NCI-H2196 (cell line): ENCODE measurements at regions not wholly inside any gene's neighbourhood (a gene's known extent, or its start where the extent isn't known, plus 50 kb on each side); places are given as distances from the start of the nearest gene placed in this dataset.

Experiments
- DNase-seq: peaks from one replicate; lab custom pipeline; 2025; ENCODE audit not compliant: unreplicated experiment; lab: John Stamatoyannopoulos, UW

- no peak for DNase-seq
Measured at GRCh38 chr6:40726853-40727252, 139.7 kb upstream of the LRFN2 start.

- DNase-seq: no peak
Measured at GRCh38 chr6:40725390-40725789, 138.2 kb upstream of the LRFN2 start.

DNA sequence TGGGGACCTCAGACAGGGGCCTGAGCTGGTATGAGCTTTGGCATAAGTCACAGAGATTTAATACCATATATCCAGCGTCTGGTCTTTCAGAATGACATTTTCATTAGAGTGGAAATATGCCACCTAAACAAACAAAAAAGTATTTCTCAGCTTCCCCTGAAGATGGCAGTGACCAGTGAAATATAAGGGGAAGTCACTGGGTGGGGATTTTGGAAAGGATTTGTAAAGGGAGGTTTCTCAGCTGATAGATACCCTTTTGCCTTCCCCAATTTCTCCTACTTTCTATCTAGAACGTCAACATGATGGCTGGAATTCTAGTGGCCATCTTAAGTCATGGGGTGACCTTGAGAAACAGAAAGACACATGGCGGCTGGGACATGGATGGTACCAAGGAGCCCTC is 137.7 kb upstream of the LRFN2 start:
- no peak for DNase-seq

- DNase-seq: no peak
Measured at GRCh38 chr6:40723967-40724366, 136.8 kb upstream of the LRFN2 start.

DNA sequence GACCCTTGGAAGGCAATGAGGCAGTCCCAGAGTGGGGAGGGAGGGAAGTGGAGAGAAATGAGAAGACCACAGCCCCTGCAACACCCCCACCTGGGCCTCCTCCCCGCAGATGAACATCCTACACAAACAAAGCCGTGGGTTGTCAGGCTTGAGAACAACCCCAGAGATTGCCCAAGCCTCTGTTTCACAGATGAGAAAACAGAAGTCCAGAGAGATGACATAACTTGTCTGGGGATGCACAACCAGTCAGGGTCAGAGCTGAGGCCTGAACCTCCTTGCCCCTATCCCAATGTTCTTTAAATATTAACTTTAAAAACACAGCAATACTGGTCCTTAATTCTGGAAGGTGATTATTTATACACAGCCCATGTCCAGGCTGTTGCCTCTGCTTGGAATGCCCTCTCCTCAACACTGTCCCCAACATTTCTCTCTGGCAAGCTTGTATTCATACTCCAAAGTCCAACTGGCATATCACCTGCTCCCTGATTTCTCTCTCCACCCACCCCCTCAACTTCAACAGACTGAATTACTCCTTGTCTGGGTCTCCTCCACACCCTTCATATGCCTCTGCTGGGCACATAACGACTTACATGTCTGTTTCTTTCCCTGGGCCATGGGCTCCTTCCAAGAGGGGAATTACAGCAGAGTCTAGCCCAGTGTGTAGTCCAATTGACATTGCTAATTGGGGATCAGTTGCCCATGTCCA is 135.5 kb upstream of the LRFN2 start:
- no peak for DNase-seq

- no peak for DNase-seq
Measured at GRCh38 chr6:40722091-40722490, 134.9 kb upstream of the LRFN2 start.

- no peak for DNase-seq
Measured at GRCh38 chr6:40721271-40721952, 134.2 kb upstream of the LRFN2 start.

- no peak for DNase-seq
Measured at GRCh38 chr6:40720375-40720748, 133.2 kb upstream of the LRFN2 start.

DNA sequence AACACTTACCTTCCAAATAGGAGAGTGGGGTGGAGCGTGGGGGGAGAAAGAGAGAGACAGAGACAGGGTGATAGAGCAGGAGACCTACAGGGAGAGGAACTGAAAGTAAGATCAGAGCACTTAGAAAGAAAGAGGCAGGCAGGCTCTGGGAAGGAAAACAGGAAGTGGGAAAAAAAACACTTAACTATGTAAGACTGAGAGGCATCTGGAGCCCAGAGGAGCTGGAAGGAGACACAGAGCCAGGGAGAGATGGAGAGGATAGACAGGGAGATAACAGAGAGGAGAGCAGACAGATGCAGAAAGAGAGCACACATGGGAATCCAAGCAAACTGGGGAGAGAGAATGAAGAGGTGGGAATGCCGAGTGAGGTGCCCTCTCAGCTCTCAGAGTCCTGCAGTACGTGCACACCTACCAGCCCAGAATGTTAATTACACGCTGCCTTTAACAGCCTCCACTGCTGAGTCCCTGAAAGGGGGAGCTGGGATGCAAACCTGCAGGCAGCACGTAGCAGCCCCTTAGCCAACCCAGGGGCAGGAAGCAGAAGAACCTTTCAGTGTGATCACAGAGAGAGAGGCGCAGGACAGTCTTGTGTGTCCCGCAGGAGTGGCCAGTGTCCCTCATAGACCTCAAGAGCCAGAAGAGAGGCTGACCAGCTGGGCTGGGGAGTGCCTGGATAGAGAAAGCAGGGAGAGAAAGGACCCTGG is 132.7 kb upstream of the LRFN2 start:
- no peak for DNase-seq

DNA sequence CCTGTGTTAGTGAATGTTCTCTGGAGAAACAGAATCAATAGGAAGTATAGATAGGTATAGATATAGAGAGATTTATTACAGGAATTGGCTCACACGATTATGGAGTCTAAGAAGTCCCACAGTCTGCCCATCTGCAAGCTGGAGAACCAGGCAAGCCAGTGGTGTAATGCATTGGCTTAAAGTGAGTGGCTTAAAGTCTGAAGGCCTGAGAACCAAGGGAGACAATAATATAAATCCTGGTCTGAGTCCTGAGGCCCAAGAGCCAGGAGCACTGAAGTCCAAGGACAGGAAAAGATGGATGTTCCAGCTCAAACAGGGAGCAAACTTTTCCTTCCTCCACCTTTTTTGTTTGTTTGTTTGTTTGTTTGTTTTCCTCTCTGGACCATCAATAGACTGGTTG is 131.2 kb upstream of the LRFN2 start:
- no peak for DNase-seq

DNA sequence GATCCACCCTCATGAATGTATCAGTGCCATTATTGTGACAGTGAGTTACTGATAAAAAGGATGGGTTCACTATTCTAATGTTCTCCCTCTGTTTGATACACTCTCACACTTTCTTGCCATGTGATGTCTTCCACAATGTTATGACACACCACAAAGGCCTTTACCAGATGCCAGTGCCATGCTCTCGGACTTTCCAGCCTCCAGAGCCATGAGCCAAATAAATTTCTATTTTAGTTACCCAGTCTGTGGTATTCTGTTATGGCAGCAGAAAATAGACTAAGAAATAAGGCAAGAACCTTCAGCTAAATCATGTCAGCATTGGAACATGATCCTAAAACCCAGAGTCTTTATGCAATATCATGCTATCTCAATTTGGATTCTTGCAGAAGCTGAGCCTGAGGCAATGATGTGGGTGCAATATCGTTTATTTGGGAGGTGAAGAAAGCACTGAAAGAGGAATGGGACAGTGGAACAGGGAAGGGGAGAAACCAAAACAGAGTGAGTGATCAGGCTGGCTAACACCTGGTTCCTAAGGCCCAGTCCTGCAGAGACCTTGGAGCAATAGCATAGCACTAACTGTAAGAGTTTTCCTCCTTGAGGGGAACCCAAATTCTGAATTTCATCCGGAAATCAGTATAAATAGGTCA is 130.4 kb upstream of the LRFN2 start:
- no peak for DNase-seq

DNA sequence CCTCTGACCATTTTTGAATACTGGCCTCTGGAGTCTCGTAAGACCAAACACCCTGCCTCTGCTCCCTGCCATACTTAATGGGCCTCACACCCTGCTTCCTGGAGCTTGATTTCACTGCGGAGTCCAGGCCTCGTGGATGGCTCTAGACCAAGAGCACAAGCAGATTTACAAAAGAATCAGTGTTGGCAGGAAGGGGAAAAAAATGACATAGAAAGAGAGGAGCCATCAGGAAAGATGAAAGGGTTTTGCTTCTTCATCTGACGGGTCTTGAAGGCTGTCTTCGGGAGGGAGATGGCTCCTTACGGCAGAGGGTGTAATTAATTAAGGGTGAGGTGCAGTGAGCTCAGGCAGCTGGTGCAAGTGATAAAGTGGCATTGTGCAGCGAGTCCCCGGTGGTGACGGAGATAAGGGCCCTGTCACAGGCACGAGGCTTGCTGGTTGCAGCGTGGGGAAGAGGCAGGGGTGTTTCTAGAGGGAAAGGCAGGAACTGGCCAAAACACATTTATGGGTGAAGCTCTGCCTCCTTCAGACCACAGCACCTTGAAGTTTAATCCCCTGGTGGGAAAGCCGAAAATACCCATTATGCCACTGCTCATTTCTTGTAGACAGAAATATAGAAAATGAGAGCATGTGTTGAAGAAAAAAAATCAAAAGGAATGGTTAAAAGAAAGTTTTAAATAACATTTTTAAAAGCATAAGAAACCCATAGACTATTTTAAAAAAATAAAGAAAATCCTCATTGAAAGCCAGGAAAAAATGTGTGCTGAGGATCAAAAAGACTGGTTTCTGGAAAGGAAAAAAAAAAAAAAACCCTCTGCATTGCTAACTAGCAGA is 128.6 kb upstream of the LRFN2 start:
- DNase-seq: no peak

- peak; percentile 23 for DNase-seq
Measured at GRCh38 chr6:40714576-40715564, 127.7 kb upstream of the LRFN2 start.

GRCh38 chr6:40714143-40714542 is 127.0 kb upstream of the LRFN2 start:
- no peak for DNase-seq

DNA sequence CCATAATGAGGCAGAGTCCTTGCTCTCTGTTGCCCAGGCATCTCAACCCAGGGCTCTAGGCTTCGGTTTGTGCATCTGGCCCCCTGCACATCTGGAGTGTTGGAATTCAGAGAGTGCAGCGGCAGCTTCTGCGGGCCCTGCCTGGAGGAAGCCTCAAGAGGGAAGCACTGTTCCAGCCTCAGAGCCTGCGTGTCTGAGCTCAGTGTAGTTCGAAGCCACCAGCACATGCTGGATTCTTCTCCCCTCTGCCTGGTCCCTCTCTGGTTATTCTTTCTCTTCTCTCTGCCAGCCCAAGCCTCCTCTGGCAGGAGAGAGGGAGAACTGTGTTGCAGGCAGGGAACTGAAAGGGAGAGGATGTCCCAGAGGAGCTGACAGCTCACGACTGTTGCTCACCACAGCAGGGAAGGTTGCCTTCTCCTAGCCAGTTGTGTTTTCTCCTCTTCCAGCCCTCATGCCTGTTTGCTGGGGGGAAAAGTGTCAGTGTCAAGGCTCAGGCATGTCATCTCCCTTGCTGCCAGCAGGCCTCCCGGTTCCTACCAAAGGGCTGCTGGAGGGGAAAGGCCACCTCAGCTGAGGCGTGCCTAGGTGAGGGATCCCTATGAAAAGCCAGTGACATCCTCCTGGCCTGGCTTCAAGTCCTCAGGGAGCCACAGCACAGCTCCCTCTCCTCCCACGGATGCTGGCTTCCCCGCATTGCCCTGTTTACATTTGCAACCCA is 126.0 kb upstream of the LRFN2 start:
- no peak for DNase-seq

GRCh38 chr6:40710626-40711330 is 123.6 kb upstream of the LRFN2 start:
- DNase-seq: peak; percentile 49

GRCh38 chr6:40708049-40708448 is 120.9 kb upstream of the LRFN2 start:
- DNase-seq: no peak

GRCh38 chr6:40706178-40706577 is 119.0 kb upstream of the LRFN2 start:
- no peak for DNase-seq
